Left kidney (tissue), 1 donor: ENCODE measurements at regions not wholly inside any gene's neighbourhood (a gene's known extent, or its start where the extent isn't known, plus 50 kb on each side); places are given as distances from the start of the nearest gene placed in this dataset.
"Not testable (repeated sequence)": the region's sequence is repeated elsewhere in the genome, so short reads cannot be mapped to it uniquely, and the experiment has no call there.

Experiments used
- DNase-seq: peaks from one replicate; pipeline ENCODE4 v3.0.0-alpha.2; 2013

GRCh38 chr4:115215935-115216334 is 102.5 kb upstream of the NDST4 start:
- no peak for DNase-seq

- no peak for DNase-seq
These were observed 100.3 kb upstream of the NDST4 start for GRCh38 chr4:115213716-115214115.

- no peak for DNase-seq
These were observed 87.6 kb upstream of the NDST4 start for GRCh38 chr4:115201042-115201330.

GRCh38 chr4:115200201-115201041 is 87.0 kb upstream of the NDST4 start:
- DNase-seq = not testable (repeated sequence)

- DNase-seq = not testable (repeated sequence)
These were observed 81.2 kb upstream of the NDST4 start for GRCh38 chr4:115194612-115195011.

- DNase-seq = no peak
These were observed 77.1 kb upstream of the NDST4 start for GRCh38 chr4:115190529-115190928.

- no peak for DNase-seq
These were observed 73.7 kb upstream of the NDST4 start for GRCh38 chr4:115187136-115187535.

- not testable (repeated sequence) for DNase-seq
These were observed 66.1 kb upstream of the NDST4 start for GRCh38 chr4:115179438-115180062.

GRCh38 chr4:115178687-115179086 is 65.3 kb upstream of the NDST4 start:
- not testable (repeated sequence) for DNase-seq

- DNase-seq = no peak
These were observed 57.8 kb upstream of the NDST4 start for GRCh38 chr4:115171220-115171619.

- no peak for DNase-seq
These were observed 52.1 kb upstream of the NDST4 start for GRCh38 chr4:115165503-115165902.
